Nephron progenitor cell (in vitro differentiated cells): ENCODE measurements at regions not wholly inside any gene's neighbourhood (a gene's known extent, or its start where the extent isn't known, plus 50 kb on each side); places are given as distances from the start of the nearest gene placed in this dataset.
"Not testable (repeated sequence)": the region's sequence is repeated elsewhere in the genome, so short reads cannot be mapped to it uniquely, and the experiment has no call there.

Experiments
- DNase-seq: peaks from one replicate; pipeline ENCODE4 v3.0.0; 2021
- H3K27ac Mint-ChIP-seq: 2 replicates; pipeline ENCODE4 v1.8.0; 2021; ENCODE audit warnings: mild to moderate bottlenecking, moderate library complexity, mixed read lengths
- H3K27me3 Mint-ChIP-seq: 2 replicates; pipeline ENCODE4 v1.8.0; 2021; ENCODE audit warnings: mild to moderate bottlenecking, low read depth, mixed read lengths; ENCODE audit not compliant: poor library complexity
- H3K36me3 Mint-ChIP-seq: 2 replicates; pipeline ENCODE4 v1.8.0; 2021; ENCODE audit warnings: low read depth, mixed read lengths
- H3K4me1 Mint-ChIP-seq: 2 replicates; pipeline ENCODE4 v1.8.0; 2021; ENCODE audit warnings: mixed read lengths
- H3K4me3 Mint-ChIP-seq: 2 replicates; pipeline ENCODE4 v1.8.0; 2021; ENCODE audit warnings: mild to moderate bottlenecking, moderate library complexity, mixed read lengths
- H3K9me3 Mint-ChIP-seq: 2 replicates; pipeline ENCODE4 v1.8.0; 2021; ENCODE audit warnings: mild to moderate bottlenecking, moderate library complexity, mixed read lengths
- TF ChIP-seq, protein P1 (sequence below): fragments of 200-600 bp; sonication (generic); IDR thresholded peaks from 2 replicates; pipeline ENCODE4 v1.5.0; 2021; ENCODE audit warnings: antibody characterized with exemption

DNA sequence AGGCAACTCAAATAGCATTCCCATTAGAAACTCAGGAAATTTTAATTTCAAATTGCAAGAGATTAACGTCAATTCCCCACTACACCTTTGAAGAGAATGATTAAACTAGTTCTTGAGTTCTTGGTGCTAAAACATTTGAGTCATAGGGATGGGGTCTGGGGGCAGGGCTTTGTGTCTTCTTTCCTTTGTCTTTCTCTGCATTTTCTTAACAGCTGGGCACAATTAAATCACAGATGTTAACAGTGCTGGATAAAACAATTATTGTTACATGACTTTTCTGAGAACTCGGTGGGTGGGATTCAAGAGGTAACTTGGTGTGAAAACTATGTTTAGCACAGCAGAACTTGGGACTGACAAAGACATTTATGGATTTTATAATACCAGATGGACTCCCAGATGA, 351.9 kb upstream of the TNC start:
- H3K4me1 Mint-ChIP-seq = peaks cover 14% of the 10 kb centered on the region
- H3K27me3 Mint-ChIP-seq = peaks cover 37% of the 10 kb centered on the region
- peaks cover 44% of the 10 kb centered on the region for H3K9me3 Mint-ChIP-seq
- no peak for DNase-seq
- H3K36me3 Mint-ChIP-seq = peaks cover 19% of the 10 kb centered on the region
- H3K27ac Mint-ChIP-seq = no peak overlapping the region
- TF ChIP-seq, protein P1, sequence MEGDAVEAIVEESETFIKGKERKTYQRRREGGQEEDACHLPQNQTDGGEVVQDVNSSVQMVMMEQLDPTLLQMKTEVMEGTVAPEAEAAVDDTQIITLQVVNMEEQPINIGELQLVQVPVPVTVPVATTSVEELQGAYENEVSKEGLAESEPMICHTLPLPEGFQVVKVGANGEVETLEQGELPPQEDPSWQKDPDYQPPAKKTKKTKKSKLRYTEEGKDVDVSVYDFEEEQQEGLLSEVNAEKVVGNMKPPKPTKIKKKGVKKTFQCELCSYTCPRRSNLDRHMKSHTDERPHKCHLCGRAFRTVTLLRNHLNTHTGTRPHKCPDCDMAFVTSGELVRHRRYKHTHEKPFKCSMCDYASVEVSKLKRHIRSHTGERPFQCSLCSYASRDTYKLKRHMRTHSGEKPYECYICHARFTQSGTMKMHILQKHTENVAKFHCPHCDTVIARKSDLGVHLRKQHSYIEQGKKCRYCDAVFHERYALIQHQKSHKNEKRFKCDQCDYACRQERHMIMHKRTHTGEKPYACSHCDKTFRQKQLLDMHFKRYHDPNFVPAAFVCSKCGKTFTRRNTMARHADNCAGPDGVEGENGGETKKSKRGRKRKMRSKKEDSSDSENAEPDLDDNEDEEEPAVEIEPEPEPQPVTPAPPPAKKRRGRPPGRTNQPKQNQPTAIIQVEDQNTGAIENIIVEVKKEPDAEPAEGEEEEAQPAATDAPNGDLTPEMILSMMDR = no peak
- H3K4me3 Mint-ChIP-seq = no peak overlapping the region

DNA sequence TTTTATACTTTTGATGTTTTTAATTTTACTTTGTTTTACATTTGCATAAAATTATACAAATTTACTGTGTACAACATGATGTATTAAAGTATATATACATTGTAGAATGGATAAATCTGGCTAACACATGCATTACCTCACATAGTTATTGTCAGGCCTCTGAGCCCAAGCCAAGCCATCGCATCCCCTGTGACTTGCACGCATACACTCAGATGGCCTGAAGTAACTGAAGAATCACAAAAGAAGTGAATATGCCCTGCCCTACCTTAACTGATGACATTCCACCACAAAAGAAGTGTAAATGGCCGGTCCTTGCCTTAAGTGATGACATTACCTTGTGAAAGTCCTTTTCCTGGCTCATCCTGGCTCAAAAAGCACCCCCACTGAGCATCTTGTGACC, 355.1 kb upstream of the TNC start:
- not testable (repeated sequence) for DNase-seq, H3K4me3 Mint-ChIP-seq, H3K27ac Mint-ChIP-seq
- H3K27me3 Mint-ChIP-seq = peaks cover 52% of the 10 kb centered on the region
- peaks cover 13% of the 10 kb centered on the region for H3K36me3 Mint-ChIP-seq
- H3K4me1 Mint-ChIP-seq = peaks cover 23% of the 10 kb centered on the region
- peaks cover 29% of the 10 kb centered on the region for H3K9me3 Mint-ChIP-seq

DNA sequence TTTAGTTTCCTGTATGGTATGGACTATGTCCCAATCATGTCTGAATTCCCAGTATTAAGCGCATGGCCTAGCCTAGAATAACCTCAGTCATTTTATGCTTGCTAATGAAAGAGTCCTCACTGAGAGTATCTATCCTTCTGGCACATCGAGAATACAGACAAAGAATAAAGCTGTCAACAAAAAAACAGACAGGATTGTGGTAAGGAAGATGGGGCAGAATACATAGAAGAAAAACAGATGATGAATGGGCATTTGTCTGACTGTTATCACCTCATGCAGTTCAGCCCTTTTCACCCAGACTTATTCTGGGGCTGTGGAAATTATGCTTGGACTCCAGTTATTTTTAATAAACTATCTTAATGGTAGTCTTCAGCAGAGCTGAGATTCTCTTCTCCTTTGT, 363.8 kb upstream of the TNC start:
- Mint-ChIP-seq H3K4me3 (no peak overlapping the region), H3K9me3 (no peaks in the 10 kb centered on the region), H3K27me3 (peaks cover 8% of the 10 kb centered on the region), H3K4me1 (peaks cover 6% of the 10 kb centered on the region), H3K36me3 (no peaks in the 10 kb centered on the region), H3K27ac (no peak overlapping the region)
- TF ChIP-seq, protein P1 = no peak
- DNase-seq = no peak

DNA sequence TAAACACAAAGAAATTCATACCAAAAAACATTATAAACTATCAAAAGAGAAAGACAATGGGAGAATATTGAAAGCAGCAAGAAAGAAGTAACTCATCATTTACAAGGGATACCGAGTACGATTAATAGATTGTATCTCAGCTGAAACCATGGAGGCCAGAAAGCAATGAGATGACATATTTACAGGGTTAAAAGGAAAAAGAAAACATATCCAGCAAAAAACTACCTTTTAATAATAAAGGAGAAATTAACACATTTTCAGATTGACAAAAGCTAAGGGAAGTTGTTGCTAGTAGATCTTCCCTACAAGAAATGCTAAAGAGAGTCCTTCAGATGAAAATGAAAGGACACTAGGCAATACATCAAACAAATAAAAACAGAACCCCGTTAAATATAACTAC, 364.8 kb upstream of the TNC start:
- no peak overlapping the region for H3K27ac Mint-ChIP-seq
- TF ChIP-seq, protein P1 = no peak
- DNase-seq = no peak
- H3K9me3 Mint-ChIP-seq = no peaks in the 10 kb centered on the region
- H3K4me1 Mint-ChIP-seq = no peaks in the 10 kb centered on the region
- peaks cover 5% of the 10 kb centered on the region for H3K27me3 Mint-ChIP-seq
- H3K4me3 Mint-ChIP-seq = no peak overlapping the region
- no peaks in the 10 kb centered on the region for H3K36me3 Mint-ChIP-seq

DNA sequence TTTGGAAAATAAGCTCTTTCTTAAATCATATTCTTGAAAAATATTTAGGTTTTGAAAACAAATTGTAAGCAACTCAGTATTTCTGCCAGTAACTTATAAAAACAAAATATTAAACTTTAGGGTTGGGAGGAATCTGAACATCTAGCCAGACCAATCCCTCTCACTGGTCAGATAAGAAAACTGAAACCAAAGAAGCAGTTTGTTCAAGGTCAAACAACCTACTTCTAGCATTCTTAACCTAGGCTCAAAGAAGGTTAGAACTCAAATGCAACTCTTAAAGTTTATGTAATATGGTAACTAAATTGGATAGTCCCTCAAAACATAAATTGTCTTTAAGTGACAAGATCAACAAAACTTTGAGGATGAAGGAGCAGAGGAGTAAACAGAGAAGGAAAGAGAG, 374.9 kb upstream of the TNC start:
- TF ChIP-seq, protein P1 = no peak
- H3K9me3 Mint-ChIP-seq = no peaks in the 10 kb centered on the region

DNA sequence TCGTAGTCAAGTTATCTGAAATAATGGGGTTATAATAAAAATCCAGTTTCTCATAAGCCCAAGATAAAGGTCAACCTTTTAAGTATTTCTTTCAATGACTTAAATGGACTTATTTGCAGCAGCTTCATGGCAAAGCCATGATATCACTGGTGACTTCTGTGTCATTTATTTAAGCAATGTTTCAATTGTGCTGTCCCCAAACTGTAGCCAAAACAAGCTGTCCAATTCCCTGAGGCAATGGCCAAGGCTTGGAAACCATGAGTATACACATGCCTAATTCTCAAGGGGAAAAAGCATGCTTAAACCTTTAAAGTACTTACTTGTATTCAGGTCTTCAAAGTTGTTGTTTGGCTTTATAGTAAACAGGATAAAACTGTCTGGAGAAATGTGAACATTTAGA, 376.4 kb upstream of the TNC start:
- TF ChIP-seq, protein P1 = no peak
- Mint-ChIP-seq H3K27ac (peak overlapping the region; percentile 15), H3K4me1 (peaks cover 46% of the 10 kb centered on the region), H3K4me3 (no peak overlapping the region), H3K27me3 (peaks cover 4% of the 10 kb centered on the region), H3K9me3 (no peaks in the 10 kb centered on the region), H3K36me3 (no peaks in the 10 kb centered on the region)
- DNase-seq = no peak

More for the DNA sequence above, 374.9 kb upstream of the TNC start:
- H3K27me3 Mint-ChIP-seq = peaks cover 4% of the 10 kb centered on the region
- peaks cover 46% of the 10 kb centered on the region for H3K4me1 Mint-ChIP-seq
- H3K27ac Mint-ChIP-seq = no peak overlapping the region
- H3K36me3 Mint-ChIP-seq = no peaks in the 10 kb centered on the region
- no peak for DNase-seq
- H3K4me3 Mint-ChIP-seq = no peak overlapping the region
